Endothelial cell of umbilical vein (primary cell): ENCODE measurements at regions not wholly inside any gene's neighbourhood (a gene's known extent, or its start where the extent isn't known, plus 50 kb on each side); places are given as distances from the start of the nearest gene placed in this dataset.

Experiments
- BruUV-seq: library from RNA; stranded (reverse); fragments of 400-500 nt; replicated peaks from 2 replicates; lab custom pipeline; 2021; lab: Mats Ljungman, UMichigan
- CTCF ChIA-PET: fragments of 300-600, 350-600 bp; sonication (Branson Sonifier 250); formaldehyde crosslinking; loops from one replicate; lab custom pipeline; 2021; ENCODE audit warnings: antibody characterized with exemption, inconsistent platforms; lab: Charles Lee
- POLR2A ChIA-PET: fragments of 300-600, 350-600 bp; sonication (Branson Sonifier 250); formaldehyde crosslinking; loops from one replicate; lab custom pipeline; 2021; ENCODE audit warnings: antibody characterized with exemption, inconsistent platforms; lab: Charles Lee
- DNase-seq: peaks from one replicate; pipeline ENCODE4 v3.0.0-alpha.2; 2011; ENCODE audit warnings: low read depth, low spot score
- FAIRE-seq: peaks from 2 replicates; lab custom pipeline; 2011; peaks lifted over from hg19 to GRCh38; lab: Jason Lieb, UNC
- H2AFZ ChIP-seq: 2 replicates; pipeline ENCODE4 v1.6.0; 2012; ENCODE audit warnings: low read depth, low read length, control low read depth, inconsistent platforms
- H3K27ac ChIP-seq: 2 replicates; pipeline ENCODE4 v1.5.1; 2011; ENCODE audit warnings: low read depth, mild to moderate bottlenecking, control low read depth, low read length, moderate library complexity; ENCODE audit not compliant: insufficient read depth
- H3K27me3 ChIP-seq, 2 experiments: 2 replicates each; pipeline versions ENCODE4 v1.6.0 to v1.6.1; 2011; ENCODE audit warnings: low read length in 2 of 2, mixed read lengths in 1 of 2; ENCODE audit not compliant: control insufficient read depth in 2 of 2, insufficient read depth in 2 of 2
- H3K36me3 ChIP-seq, 2 experiments: 2 replicates in 1 of 2; 3 replicates in 1 of 2; pipeline ENCODE4 v1.5.1; 2011; ENCODE audit warnings: low read length in 2 of 2, mild to moderate bottlenecking in 1 of 2, moderate library complexity in 1 of 2; ENCODE audit not compliant: control insufficient read depth in 2 of 2, insufficient read depth in 2 of 2; ENCODE audit errors: extremely low read depth in 1 of 2
- H3K4me1 ChIP-seq: 3 replicates; pipeline ENCODE4 v1.5.1; 2011; ENCODE audit warnings: mild to moderate bottlenecking, low read length; ENCODE audit not compliant: control insufficient read depth, insufficient read depth; ENCODE audit errors: extremely low read depth
- H3K4me2 ChIP-seq: 2 replicates; pipeline ENCODE4 v1.6.1; 2011; ENCODE audit warnings: low read length, control low read depth, mixed read lengths; ENCODE audit not compliant: insufficient read depth
- H3K4me3 ChIP-seq, 3 experiments: fragments of 200-600 bp in 1 of 3; sonication (generic), shearing (Covaris generic) in 1 of 3; replicated peaks in 1 of 3; 2 replicates each; pipeline ENCODE4 v1.5.1; 2011 to 2016; ENCODE audit warnings: control low read depth in 3 of 3, low read length in 3 of 3, mild to moderate bottlenecking in 2 of 3, inconsistent platforms in 1 of 3, low read depth in 1 of 3, moderate library complexity in 1 of 3; ENCODE audit not compliant: insufficient read depth in 1 of 3
- H3K79me2 ChIP-seq: 2 replicates; pipeline ENCODE4 v1.6.0; 2012; ENCODE audit warnings: low read length, inconsistent platforms; ENCODE audit not compliant: control insufficient read depth, insufficient read depth
- H3K9ac ChIP-seq: replicated peaks from 2 replicates; pipeline ENCODE3; 2011; ENCODE audit warnings: low read length, control low read depth; ENCODE audit not compliant: insufficient read depth; ENCODE audit errors: extremely low read depth
- H3K9me1 ChIP-seq: replicated peaks from 3 replicates; pipeline ENCODE4 v1.6.0; 2011; ENCODE audit warnings: mild to moderate bottlenecking, low read length; ENCODE audit not compliant: control insufficient read depth, insufficient read depth; ENCODE audit errors: extremely low read depth
- H3K9me3 ChIP-seq: replicated peaks from 2 replicates; pipeline ENCODE4 v1.5.1; 2012; ENCODE audit warnings: low read length, inconsistent platforms; ENCODE audit not compliant: control insufficient read depth, insufficient read depth
- H4K20me1 ChIP-seq: replicated peaks from 2 replicates; pipeline ENCODE3; 2011; ENCODE audit warnings: mild to moderate bottlenecking, low read length; ENCODE audit not compliant: control insufficient read depth, insufficient read depth; ENCODE audit errors: extremely low read depth
- EZH2 ChIP-seq: IDR thresholded peaks from 2 replicates; pipeline ENCODE4 v1.6.1; 2012; ENCODE audit warnings: borderline replicate concordance, low read depth, mild to moderate bottlenecking, moderate library complexity, low read length, inconsistent platforms; ENCODE audit not compliant: severe bottlenecking
- FOS ChIP-seq: IDR thresholded peaks from 2 replicates; pipeline ENCODE4 v1.6.1; 2011; ENCODE audit warnings: mild to moderate bottlenecking, low read length, moderate library complexity, borderline replicate concordance; ENCODE audit not compliant: insufficient read depth
- GATA2 ChIP-seq: IDR thresholded peaks from 2 replicates; pipeline ENCODE4 v1.7.0; 2011; ENCODE audit warnings: low read depth, mild to moderate bottlenecking, moderate library complexity, mixed read lengths, low read length; ENCODE audit not compliant: insufficient read length, insufficient read depth
- JUN ChIP-seq: IDR thresholded peaks from 2 replicates; pipeline ENCODE4 v1.6.1; 2011; ENCODE audit warnings: borderline replicate concordance, low read depth; ENCODE audit not compliant: insufficient read length, insufficient read depth
- MAX ChIP-seq: IDR thresholded peaks from 2 replicates; pipeline ENCODE4 v1.6.1; 2011; ENCODE audit not compliant: insufficient read depth, insufficient read length
- MYC ChIP-seq: IDR thresholded peaks from one replicate; pipeline ENCODE4 v1.6.1; 2011; ENCODE audit warnings: mild to moderate bottlenecking, low read depth, low read length
- POLR2A ChIP-seq: IDR thresholded peaks from 2 replicates; pipeline ENCODE4 v1.6.1; 2012; ENCODE audit warnings: low read depth, mild to moderate bottlenecking, control low read depth, low read length
- POLR2AphosphoS5 ChIP-seq: IDR thresholded peaks from 2 replicates; pipeline ENCODE4 v1.6.1; 2012; ENCODE audit warnings: low read depth, mild to moderate bottlenecking, control low read depth, low read length, moderate library complexity; ENCODE audit not compliant: insufficient read depth
- dilution Hi-C: fragments of 300-500 bp; cut with MboI; formaldehyde crosslinking; loops from one replicate; pipeline ENCODE4 v1.15.0; 2019; ENCODE audit warnings: low sequenced_read_pairs; ENCODE audit not compliant: extremely low pct_ligation_motif_present
- intact Hi-C: fragments of 100-400 bp; cut with micrococcal nuclease; formaldehyde crosslinking; loops from one replicate; pipeline ENCODE4 v1.10.0; 2022
- TF ChIP-seq, protein P1 (sequence below), 2 donors: IDR thresholded peaks; 1 replicate in 1 of 2; 2 replicates in 1 of 2; pipeline ENCODE4 v1.5.1; 2011; ENCODE audit warnings: low read length in 2 of 2, mild to moderate bottlenecking in 2 of 2, moderate library complexity in 2 of 2, control low read depth in 1 of 2, inconsistent platforms in 1 of 2, low read depth in 1 of 2; ENCODE audit not compliant: insufficient read depth in 1 of 2; ENCODE audit errors: extremely low read depth in 1 of 2

DNA sequence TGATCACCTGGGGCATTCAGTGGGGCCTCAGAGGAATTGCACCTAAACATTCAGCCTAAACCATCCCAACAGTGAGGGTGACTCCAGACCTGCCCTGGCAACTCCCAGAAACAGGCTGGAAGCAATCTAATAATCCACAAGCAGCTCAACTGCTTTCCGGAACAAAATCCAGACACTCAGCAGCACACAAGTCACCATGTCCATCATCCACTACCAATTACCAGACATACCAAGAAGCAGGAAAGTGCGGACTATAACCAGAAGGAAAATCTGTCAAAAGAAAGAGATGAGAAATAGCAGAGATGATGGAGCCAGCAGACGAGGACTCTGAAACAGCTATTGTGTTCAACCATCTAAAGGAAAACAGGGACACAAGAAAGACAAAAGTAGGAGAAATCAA, 342.6 kb upstream of the ZMIZ1 start:
- H3K79me2 ChIP-seq = no peaks in the 10 kb centered on the region
- TF ChIP-seq MAX = no peak
- TF ChIP-seq JUN = no peak
- TF ChIP-seq MYC = no peak
- no peak for TF ChIP-seq GATA2
- no peak for TF ChIP-seq POLR2A
- TF ChIP-seq EZH2 = no peak
- TF ChIP-seq POLR2AphosphoS5 = no peak
- TF ChIP-seq, protein P1, sequence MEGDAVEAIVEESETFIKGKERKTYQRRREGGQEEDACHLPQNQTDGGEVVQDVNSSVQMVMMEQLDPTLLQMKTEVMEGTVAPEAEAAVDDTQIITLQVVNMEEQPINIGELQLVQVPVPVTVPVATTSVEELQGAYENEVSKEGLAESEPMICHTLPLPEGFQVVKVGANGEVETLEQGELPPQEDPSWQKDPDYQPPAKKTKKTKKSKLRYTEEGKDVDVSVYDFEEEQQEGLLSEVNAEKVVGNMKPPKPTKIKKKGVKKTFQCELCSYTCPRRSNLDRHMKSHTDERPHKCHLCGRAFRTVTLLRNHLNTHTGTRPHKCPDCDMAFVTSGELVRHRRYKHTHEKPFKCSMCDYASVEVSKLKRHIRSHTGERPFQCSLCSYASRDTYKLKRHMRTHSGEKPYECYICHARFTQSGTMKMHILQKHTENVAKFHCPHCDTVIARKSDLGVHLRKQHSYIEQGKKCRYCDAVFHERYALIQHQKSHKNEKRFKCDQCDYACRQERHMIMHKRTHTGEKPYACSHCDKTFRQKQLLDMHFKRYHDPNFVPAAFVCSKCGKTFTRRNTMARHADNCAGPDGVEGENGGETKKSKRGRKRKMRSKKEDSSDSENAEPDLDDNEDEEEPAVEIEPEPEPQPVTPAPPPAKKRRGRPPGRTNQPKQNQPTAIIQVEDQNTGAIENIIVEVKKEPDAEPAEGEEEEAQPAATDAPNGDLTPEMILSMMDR (IDR thresholded peaks at IDR 0.05; ENCODE audit: extremely low read depth in 1 of 2, insufficient read depth in 1 of 2, low read depth in 1 of 2, low read length in 2 of 2) = no peak
- TF ChIP-seq FOS = no peak
- H3K9me1 ChIP-seq = no peaks in the 10 kb centered on the region
- intact Hi-C loops = no loop called here
- no peak for DNase-seq
- no peak overlapping the region for H3K9ac ChIP-seq
- CTCF ChIA-PET = no interaction called here
- FAIRE-seq = no peak
- no peak overlapping the region for H3K4me3 ChIP-seq
- no peaks in the 10 kb centered on the region for H3K9me3 ChIP-seq
- no peaks in the 10 kb centered on the region for H3K36me3 ChIP-seq
- H4K20me1 ChIP-seq = no peaks in the 10 kb centered on the region
- dilution Hi-C loops = no loop called here
- no peaks in the 10 kb centered on the region for H3K4me1 ChIP-seq
- BruUV-seq = no TSS peak
- no peak overlapping the region for H3K4me2 ChIP-seq
- peaks cover 24 to 25% of the 10 kb centered on the region in 2 experiments for H3K27me3 ChIP-seq
- POLR2A ChIA-PET = no interaction called here
- no peak overlapping the region for H2AFZ ChIP-seq
- no peak overlapping the region for H3K27ac ChIP-seq
